Panc1 (cell line): ENCODE measurements at regions not wholly inside any gene's neighbourhood (a gene's known extent, or its start where the extent isn't known, plus 50 kb on each side); places are given as distances from the start of the nearest gene placed in this dataset.

ENCODE experiments used
- ATAC-seq: fragments of 200-7000 bp; cut with Tn5 transposase; 2 replicates; pipeline ENCODE4 v1.9.1; 2020; ENCODE audit warnings: mild to moderate bottlenecking, moderate library complexity
- BruUV-seq: library from RNA; stranded (reverse); fragments of 400-500 nt; replicated peaks from 2 replicates; lab custom pipeline; 2021; lab: Mats Ljungman, UMichigan
- CTCF ChIA-PET: fragments of 300-600 bp; sonication (Branson Sonifier 250); formaldehyde crosslinking; loops from one replicate; lab custom pipeline; 2022; ENCODE audit warnings: antibody characterized with exemption; lab: Charles Lee
- POLR2A ChIA-PET: fragments of 300-600 bp; sonication (Branson Sonifier 250); formaldehyde crosslinking; loops from one replicate; lab custom pipeline; 2022; ENCODE audit warnings: antibody characterized with exemption; lab: Charles Lee
- DNase-seq: peaks from one replicate; pipeline ENCODE4 v3.0.0-alpha.2; 2010; ENCODE audit warnings: low read depth, low spot score
- H3K27ac ChIP-seq: 2 replicates; pipeline ENCODE4 v1.5.1; 2011; ENCODE audit warnings: mild to moderate bottlenecking, low read length, inconsistent platforms
- H3K27me3 ChIP-seq: fragments of 200-500 bp; sonication (Bioruptor generic); 2 replicates; pipeline ENCODE4 v1.6.0; 2014; ENCODE audit warnings: low read length, inconsistent platforms; ENCODE audit not compliant: control insufficient read depth, insufficient read depth
- H3K36me3 ChIP-seq: fragments of 200-500 bp; sonication (Bioruptor generic); 2 replicates; pipeline ENCODE4 v1.5.1; 2014; ENCODE audit warnings: inconsistent platforms, mild to moderate bottlenecking, low read length, moderate library complexity; ENCODE audit not compliant: control insufficient read depth, insufficient read depth
- H3K4me1 ChIP-seq: 2 replicates; pipeline ENCODE4 v1.5.1; 2011; ENCODE audit warnings: inconsistent platforms, mild to moderate bottlenecking, low read length, moderate library complexity; ENCODE audit not compliant: control insufficient read depth, insufficient read depth
- H3K4me3 ChIP-seq, 2 experiments: 2 replicates each; pipeline ENCODE4 v1.5.1; 2011 to 2012; ENCODE audit warnings: low read depth in 2 of 2, low read length in 2 of 2, mild to moderate bottlenecking in 2 of 2, inconsistent platforms in 1 of 2, moderate library complexity in 1 of 2
- H3K9me3 ChIP-seq: fragments of 200-500 bp; sonication (Bioruptor generic); 2 replicates; pipeline ENCODE4 v1.5.1; 2014; ENCODE audit warnings: low read depth, mild to moderate bottlenecking, inconsistent platforms, low read length, moderate library complexity; ENCODE audit not compliant: control insufficient read depth, insufficient read depth
- POLR2AphosphoS5 ChIP-seq: IDR thresholded peaks from 2 replicates; pipeline ENCODE4 v1.6.1; 2012; ENCODE audit warnings: mild to moderate bottlenecking, low read depth, low read length, moderate library complexity
- SIN3A ChIP-seq: IDR thresholded peaks from 2 replicates; pipeline ENCODE4 v1.6.1; 2012; ENCODE audit warnings: low read depth, mild to moderate bottlenecking, low read length, moderate library complexity, borderline replicate concordance; ENCODE audit not compliant: insufficient read depth
- TCF7L2 ChIP-seq: IDR thresholded peaks from 2 replicates; pipeline ENCODE4 v1.6.1; 2011; ENCODE audit warnings: mild to moderate bottlenecking, low read depth, low read length, inconsistent platforms
- in situ Hi-C: cut with HindIII; loops from 2 replicates; pipeline ENCODE4 v1.10.0; 2016; ENCODE audit warnings: low sequenced_read_pairs, low pct_unique_long_range_greater_than_20kb
- intact Hi-C: fragments of 100-400 bp; cut with micrococcal nuclease; formaldehyde crosslinking; loops from one replicate; pipeline ENCODE4 v1.10.0; 2022; ENCODE audit not compliant: unreplicated experiment
- TF ChIP-seq, protein P1 (sequence below): fragments of 450-650 bp; IDR thresholded peaks from 2 replicates; pipeline ENCODE4 v1.5.1; 2017; ENCODE audit warnings: mild to moderate bottlenecking
- TF ChIP-seq, protein P2 (sequence below), 2 experiments: IDR thresholded peaks; 2 replicates each; pipeline ENCODE4 v1.6.1; 2011 to 2012; ENCODE audit warnings: low read depth in 2 of 2, control low read depth in 1 of 2, low read length in 1 of 2, mild to moderate bottlenecking in 1 of 2, moderate library complexity in 1 of 2; ENCODE audit not compliant: insufficient read depth in 1 of 2

DNA sequence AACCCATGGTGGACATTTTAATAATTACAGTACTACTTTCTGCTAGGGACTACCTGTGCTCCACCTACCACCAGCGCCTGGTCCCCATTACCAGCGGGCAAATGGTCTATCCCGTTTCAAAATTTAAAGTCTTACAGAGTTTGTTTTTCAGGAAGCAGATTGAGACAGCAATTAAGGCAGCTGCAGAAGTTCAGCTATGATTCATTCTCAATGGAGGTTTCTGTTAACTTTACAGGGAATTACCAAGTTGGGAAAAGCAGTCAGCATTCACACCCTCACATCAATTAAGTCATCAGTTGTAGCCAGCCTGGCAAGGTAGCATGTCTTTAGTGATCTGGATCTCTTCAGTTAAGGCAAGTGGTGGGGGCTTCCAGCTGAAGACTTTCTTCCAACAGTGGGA lies 410.6 kb upstream of the DAB2 start:
- H3K36me3 ChIP-seq, result no peaks in the 10 kb centered on the region
- H3K9me3 ChIP-seq, result no peaks in the 10 kb centered on the region; the same call in 1 of the 2 replicates
- no peaks in the 10 kb centered on the region for H3K4me1 ChIP-seq
- POLR2A ChIA-PET, result no interaction called here
- DNase-seq (no peak), ATAC-seq (no peak)
- H3K27ac ChIP-seq, result no peak overlapping the region
- in situ Hi-C loops, result no loop called here
- CTCF ChIA-PET, result no interaction called here
- BruUV-seq, result no TSS peak
- TF ChIP-seq SIN3A, result no peak
- TF ChIP-seq TCF7L2, result no peak
- TF ChIP-seq, protein P1, sequence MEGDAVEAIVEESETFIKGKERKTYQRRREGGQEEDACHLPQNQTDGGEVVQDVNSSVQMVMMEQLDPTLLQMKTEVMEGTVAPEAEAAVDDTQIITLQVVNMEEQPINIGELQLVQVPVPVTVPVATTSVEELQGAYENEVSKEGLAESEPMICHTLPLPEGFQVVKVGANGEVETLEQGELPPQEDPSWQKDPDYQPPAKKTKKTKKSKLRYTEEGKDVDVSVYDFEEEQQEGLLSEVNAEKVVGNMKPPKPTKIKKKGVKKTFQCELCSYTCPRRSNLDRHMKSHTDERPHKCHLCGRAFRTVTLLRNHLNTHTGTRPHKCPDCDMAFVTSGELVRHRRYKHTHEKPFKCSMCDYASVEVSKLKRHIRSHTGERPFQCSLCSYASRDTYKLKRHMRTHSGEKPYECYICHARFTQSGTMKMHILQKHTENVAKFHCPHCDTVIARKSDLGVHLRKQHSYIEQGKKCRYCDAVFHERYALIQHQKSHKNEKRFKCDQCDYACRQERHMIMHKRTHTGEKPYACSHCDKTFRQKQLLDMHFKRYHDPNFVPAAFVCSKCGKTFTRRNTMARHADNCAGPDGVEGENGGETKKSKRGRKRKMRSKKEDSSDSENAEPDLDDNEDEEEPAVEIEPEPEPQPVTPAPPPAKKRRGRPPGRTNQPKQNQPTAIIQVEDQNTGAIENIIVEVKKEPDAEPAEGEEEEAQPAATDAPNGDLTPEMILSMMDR, result no peak
- no peak for TF ChIP-seq POLR2AphosphoS5
- TF ChIP-seq, protein P2, sequence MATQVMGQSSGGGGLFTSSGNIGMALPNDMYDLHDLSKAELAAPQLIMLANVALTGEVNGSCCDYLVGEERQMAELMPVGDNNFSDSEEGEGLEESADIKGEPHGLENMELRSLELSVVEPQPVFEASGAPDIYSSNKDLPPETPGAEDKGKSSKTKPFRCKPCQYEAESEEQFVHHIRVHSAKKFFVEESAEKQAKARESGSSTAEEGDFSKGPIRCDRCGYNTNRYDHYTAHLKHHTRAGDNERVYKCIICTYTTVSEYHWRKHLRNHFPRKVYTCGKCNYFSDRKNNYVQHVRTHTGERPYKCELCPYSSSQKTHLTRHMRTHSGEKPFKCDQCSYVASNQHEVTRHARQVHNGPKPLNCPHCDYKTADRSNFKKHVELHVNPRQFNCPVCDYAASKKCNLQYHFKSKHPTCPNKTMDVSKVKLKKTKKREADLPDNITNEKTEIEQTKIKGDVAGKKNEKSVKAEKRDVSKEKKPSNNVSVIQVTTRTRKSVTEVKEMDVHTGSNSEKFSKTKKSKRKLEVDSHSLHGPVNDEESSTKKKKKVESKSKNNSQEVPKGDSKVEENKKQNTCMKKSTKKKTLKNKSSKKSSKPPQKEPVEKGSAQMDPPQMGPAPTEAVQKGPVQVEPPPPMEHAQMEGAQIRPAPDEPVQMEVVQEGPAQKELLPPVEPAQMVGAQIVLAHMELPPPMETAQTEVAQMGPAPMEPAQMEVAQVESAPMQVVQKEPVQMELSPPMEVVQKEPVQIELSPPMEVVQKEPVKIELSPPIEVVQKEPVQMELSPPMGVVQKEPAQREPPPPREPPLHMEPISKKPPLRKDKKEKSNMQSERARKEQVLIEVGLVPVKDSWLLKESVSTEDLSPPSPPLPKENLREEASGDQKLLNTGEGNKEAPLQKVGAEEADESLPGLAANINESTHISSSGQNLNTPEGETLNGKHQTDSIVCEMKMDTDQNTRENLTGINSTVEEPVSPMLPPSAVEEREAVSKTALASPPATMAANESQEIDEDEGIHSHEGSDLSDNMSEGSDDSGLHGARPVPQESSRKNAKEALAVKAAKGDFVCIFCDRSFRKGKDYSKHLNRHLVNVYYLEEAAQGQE (IDR thresholded peaks at IDR 0.05; ENCODE audit: insufficient read depth in 1 of 2, low read depth in 2 of 2, low read length in 1 of 2), result no peak
- no peaks in the 10 kb centered on the region for H3K27me3 ChIP-seq
- intact Hi-C loops, result no loop called here
- no peak overlapping the region for H3K4me3 ChIP-seq

DNA sequence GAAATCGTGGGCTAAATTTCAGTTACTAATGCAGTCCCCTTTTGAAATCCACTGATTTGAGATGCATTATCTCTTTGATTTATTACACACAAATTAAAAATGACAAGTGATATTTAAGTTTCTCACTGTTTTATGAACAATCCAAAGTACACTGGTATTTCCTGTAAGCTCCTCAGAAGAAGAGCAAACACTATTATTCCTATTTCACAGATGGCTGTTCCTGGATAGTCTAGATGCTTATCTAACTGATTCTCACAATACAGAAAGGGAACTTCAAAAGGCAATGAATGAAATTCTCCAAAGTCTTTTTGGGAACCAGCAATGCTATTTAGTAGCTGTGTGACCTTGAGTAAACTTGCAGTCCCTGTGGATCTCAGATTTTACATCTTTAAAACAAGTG lies 404.7 kb upstream of the DAB2 start:
- BruUV-seq, result no TSS peak

More for the DNA sequence above, 404.7 kb upstream of the DAB2 start:
- ChIA-PET POLR2A (no interaction called here), CTCF (no interaction called here)
- ATAC-seq (no peak), DNase-seq (no peak)
- TF ChIP-seq POLR2AphosphoS5, result no peak
- no peak for TF ChIP-seq TCF7L2
- TF ChIP-seq, protein P2 (IDR thresholded peaks at IDR 0.05; ENCODE audit: insufficient read depth in 1 of 2, low read depth in 2 of 2, low read length in 1 of 2), result no peak
- TF ChIP-seq SIN3A, result no peak
- TF ChIP-seq, protein P1, result no peak
- Histone ChIP-seq H3K27me3 (no peaks in the 10 kb centered on the region), H3K4me3 (no peak overlapping the region), H3K4me1 (no peaks in the 10 kb centered on the region), H3K9me3 (no peaks in the 10 kb centered on the region), H3K36me3 (no peaks in the 10 kb centered on the region), H3K27ac (no peak overlapping the region)
- intact Hi-C loops, result no loop called here
- in situ Hi-C loops, result no loop called here
